Sigmoid colon (tissue), 4 donors: ENCODE measurements at regions not wholly inside any gene's neighbourhood (a gene's known extent, or its start where the extent isn't known, plus 50 kb on each side); places are given as distances from the start of the nearest gene placed in this dataset.

Source experiments
- EP300 ChIP-seq, 4 donors: sonication (generic); formaldehyde crosslinking; IDR thresholded peaks; one replicate each; pipeline ENCODE4 v1.6.1; 2017; ENCODE audit warnings: antibody characterized with exemption in 4 of 4
- POLR2A ChIP-seq, 2 donors: fragments of 450-650 bp; IDR thresholded peaks; one replicate each; pipeline ENCODE4 v1.6.1; 2016; ENCODE audit warnings: antibody characterized with exemption in 2 of 2, mild to moderate bottlenecking in 2 of 2, moderate library complexity in 2 of 2
- POLR2AphosphoS5 ChIP-seq, 4 donors: sonication (generic); formaldehyde crosslinking; IDR thresholded peaks; one replicate each; pipeline ENCODE4 v1.6.1; 2017; ENCODE audit warnings: antibody characterized with exemption in 4 of 4
- TF ChIP-seq, protein P1 (sequence below), 4 experiments: fragments of 450-650 bp in 3 of 4; fragments of 200-600 bp in 1 of 4; IDR thresholded peaks; one replicate each; pipeline ENCODE4 v1.5.1; 2016 to 2019; ENCODE audit warnings: antibody characterized with exemption in 4 of 4, mild to moderate bottlenecking in 3 of 4, moderate library complexity in 2 of 4

DNA sequence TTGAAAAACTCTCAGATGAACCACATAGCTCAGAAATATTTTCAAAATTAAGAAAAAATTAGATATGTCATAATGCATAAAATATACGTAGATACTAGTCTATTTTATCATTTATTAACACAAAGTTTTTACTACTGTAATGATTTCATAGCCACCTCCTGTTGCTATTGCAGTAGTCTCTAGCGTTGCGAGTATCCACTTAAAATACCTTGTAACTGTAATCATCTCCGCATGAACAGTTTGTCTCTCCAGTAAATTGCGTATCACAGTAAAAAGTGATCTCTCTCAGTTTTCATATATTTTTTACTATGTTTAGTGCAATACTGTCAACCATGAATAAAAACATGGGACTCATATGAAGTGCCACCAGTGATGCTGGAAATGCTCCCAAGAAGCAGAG, 417.9 kb upstream of the ZNF462 start:
- TF ChIP-seq, protein P1, sequence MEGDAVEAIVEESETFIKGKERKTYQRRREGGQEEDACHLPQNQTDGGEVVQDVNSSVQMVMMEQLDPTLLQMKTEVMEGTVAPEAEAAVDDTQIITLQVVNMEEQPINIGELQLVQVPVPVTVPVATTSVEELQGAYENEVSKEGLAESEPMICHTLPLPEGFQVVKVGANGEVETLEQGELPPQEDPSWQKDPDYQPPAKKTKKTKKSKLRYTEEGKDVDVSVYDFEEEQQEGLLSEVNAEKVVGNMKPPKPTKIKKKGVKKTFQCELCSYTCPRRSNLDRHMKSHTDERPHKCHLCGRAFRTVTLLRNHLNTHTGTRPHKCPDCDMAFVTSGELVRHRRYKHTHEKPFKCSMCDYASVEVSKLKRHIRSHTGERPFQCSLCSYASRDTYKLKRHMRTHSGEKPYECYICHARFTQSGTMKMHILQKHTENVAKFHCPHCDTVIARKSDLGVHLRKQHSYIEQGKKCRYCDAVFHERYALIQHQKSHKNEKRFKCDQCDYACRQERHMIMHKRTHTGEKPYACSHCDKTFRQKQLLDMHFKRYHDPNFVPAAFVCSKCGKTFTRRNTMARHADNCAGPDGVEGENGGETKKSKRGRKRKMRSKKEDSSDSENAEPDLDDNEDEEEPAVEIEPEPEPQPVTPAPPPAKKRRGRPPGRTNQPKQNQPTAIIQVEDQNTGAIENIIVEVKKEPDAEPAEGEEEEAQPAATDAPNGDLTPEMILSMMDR (IDR thresholded peaks at IDR 0.05), result no peak
- TF ChIP-seq EP300 (IDR thresholded peaks at IDR 0.05), result no peak
- TF ChIP-seq POLR2A (IDR thresholded peaks at IDR 0.05), result no peak
- TF ChIP-seq POLR2AphosphoS5 (IDR thresholded peaks at IDR 0.05), result no peak
